GM18868 (cell line): ENCODE measurements at regions not wholly inside any gene's neighbourhood (a gene's known extent, or its start where the extent isn't known, plus 50 kb on each side); places are given as distances from the start of the nearest gene placed in this dataset.
A peak's percentile ranks its signal among the peaks of the same experiment; 100 is the strongest.

Experiments used
- ATAC-seq: cut with Tn5 transposase; IDR thresholded peaks from one replicate; pipeline ENCODE4 v1.9.1; 2021; ENCODE audit warnings: mild to moderate bottlenecking, moderate library complexity; ENCODE audit not compliant: unreplicated experiment

GRCh38 chr4:110289601-110290100, 91.2 kb upstream of the ELOVL6 start:
- no peak for ATAC-seq

GRCh38 chr4:110287130-110287529, 88.7 kb upstream of the ELOVL6 start:
- ATAC-seq: peak; percentile 99

- ATAC-seq: no peak
Observed at GRCh38 chr4:110278127-110278526, 79.7 kb upstream of the ELOVL6 start.

- ATAC-seq: no peak
Observed at GRCh38 chr4:110275871-110276270, 77.5 kb upstream of the ELOVL6 start.

GRCh38 chr4:110271986-110272385, 73.6 kb upstream of the ELOVL6 start:
- ATAC-seq: no peak

GRCh38 chr4:110270492-110271197, 72.2 kb upstream of the ELOVL6 start:
- ATAC-seq: no peak

GRCh38 chr4:110268790-110269189, 70.4 kb upstream of the ELOVL6 start:
- ATAC-seq: no peak

- peak; percentile 79 for ATAC-seq
Observed at GRCh38 chr4:110268352-110268751, 69.9 kb upstream of the ELOVL6 start.

- ATAC-seq: no peak
Observed at GRCh38 chr4:110266136-110266535, 67.7 kb upstream of the ELOVL6 start.

GRCh38 chr4:110265001-110265400, 66.6 kb upstream of the ELOVL6 start:
- ATAC-seq: no peak

GRCh38 chr4:110260299-110260698, 61.9 kb upstream of the ELOVL6 start:
- no peak for ATAC-seq

GRCh38 chr4:110250023-110250387, 51.6 kb upstream of the ELOVL6 start:
- no peak for ATAC-seq

GRCh38 chr4:110248831-110249253, 50.4 kb upstream of the ELOVL6 start:
- no peak for ATAC-seq
